CMK (cell line): ENCODE measurements at regions not wholly inside any gene's neighbourhood (a gene's known extent, or its start where the extent isn't known, plus 50 kb on each side); places are given as distances from the start of the nearest gene placed in this dataset.
"Not testable (repeated sequence)": the region's sequence is repeated elsewhere in the genome, so short reads cannot be mapped to it uniquely, and the experiment has no call there.

Experiments
- DNase-seq: peaks from one replicate; pipeline ENCODE4 v3.0.0-alpha.2; 2010; ENCODE audit warnings: low read depth

GRCh38 chr7:152949790-152950189, 190.2 kb downstream of the ACTR3B start:
- no peak for DNase-seq

- no peak for DNase-seq
These were observed 196.5 kb downstream of the ACTR3B start for GRCh38 chr7:152956006-152956405.

- no peak for DNase-seq
These were observed 200.1 kb downstream of the ACTR3B start for GRCh38 chr7:152959610-152960009.

- not testable (repeated sequence) for DNase-seq
These were observed 202.2 kb downstream of the ACTR3B start for GRCh38 chr7:152961796-152962195.

- no peak for DNase-seq
These were observed 206.6 kb downstream of the ACTR3B start for GRCh38 chr7:152966189-152966588.

- no peak for DNase-seq
These were observed 208.4 kb downstream of the ACTR3B start for GRCh38 chr7:152967958-152968357.

- DNase-seq, result no peak
These were observed 209.0 kb downstream of the ACTR3B start for GRCh38 chr7:152968514-152968913.

GRCh38 chr7:152969335-152969734, 209.8 kb downstream of the ACTR3B start:
- no peak for DNase-seq

GRCh38 chr7:152969839-152970238, 210.3 kb downstream of the ACTR3B start:
- no peak for DNase-seq

GRCh38 chr7:152970481-152970880, 210.9 kb downstream of the ACTR3B start:
- no peak for DNase-seq

GRCh38 chr7:152974577-152974976, 215.0 kb downstream of the ACTR3B start:
- DNase-seq, result no peak

- DNase-seq, result no peak
These were observed 215.5 kb downstream of the ACTR3B start for GRCh38 chr7:152975076-152975475.

- DNase-seq, result no peak
These were observed 219.8 kb downstream of the ACTR3B start for GRCh38 chr7:152979376-152979775.

- no peak for DNase-seq
These were observed 224.9 kb downstream of the ACTR3B start for GRCh38 chr7:152984421-152984820.

- DNase-seq, result no peak
These were observed 226.8 kb downstream of the ACTR3B start for GRCh38 chr7:152986376-152986775.

- no peak for DNase-seq
These were observed 228.1 kb downstream of the ACTR3B start for GRCh38 chr7:152987656-152988055.

- DNase-seq, result peak; percentile 24
These were observed 230.4 kb downstream of the ACTR3B start for GRCh38 chr7:152989889-152990380.

- DNase-seq, result no peak
These were observed 238.9 kb downstream of the ACTR3B start for GRCh38 chr7:152998420-152998819.

GRCh38 chr7:153002115-153002514, 242.6 kb downstream of the ACTR3B start:
- DNase-seq, result no peak

GRCh38 chr7:153002572-153002971, 243.0 kb downstream of the ACTR3B start:
- no peak for DNase-seq

GRCh38 chr7:153004341-153004740, 244.8 kb downstream of the ACTR3B start:
- no peak for DNase-seq

GRCh38 chr7:153005750-153006435, 246.3 kb downstream of the ACTR3B start:
- no peak for DNase-seq

- DNase-seq, result no peak
These were observed 246.9 kb downstream of the ACTR3B start for GRCh38 chr7:153006452-153006851.

- no peak for DNase-seq
These were observed 247.4 kb downstream of the ACTR3B start for GRCh38 chr7:153006911-153007310.
